Calu3 (cell line): ENCODE measurements at regions not wholly inside any gene's neighbourhood (a gene's known extent, or its start where the extent isn't known, plus 50 kb on each side); places are given as distances from the start of the nearest gene placed in this dataset.

Experiments used
- BruUV-seq: library from RNA; stranded (reverse); fragments of 400-500 nt; replicated peaks from 2 replicates; lab custom pipeline; 2021; lab: Mats Ljungman, UMichigan
- CTCF ChIA-PET: fragments of 300-600 bp; sonication (Branson Sonifier 250); formaldehyde crosslinking; loops from one replicate; lab custom pipeline; 2022; ENCODE audit warnings: antibody characterized with exemption; lab: Charles Lee
- DNase-seq: peaks from one replicate; pipeline ENCODE4 v3.0.0; 2022
- H3K27ac Mint-ChIP-seq: one replicate; pipeline ENCODE4 v1.8.0; 2022; ENCODE audit warnings: mixed read lengths; ENCODE audit not compliant: unreplicated experiment
- H3K27me3 Mint-ChIP-seq: one replicate; pipeline ENCODE4 v1.8.0; 2022; ENCODE audit warnings: mixed read lengths; ENCODE audit not compliant: unreplicated experiment
- H3K36me3 Mint-ChIP-seq: one replicate; pipeline ENCODE4 v1.8.0; 2022; ENCODE audit warnings: mild to moderate bottlenecking, moderate library complexity, mixed read lengths; ENCODE audit not compliant: insufficient read depth, unreplicated experiment
- H3K4me1 Mint-ChIP-seq: one replicate; pipeline ENCODE4 v1.8.0; 2022; ENCODE audit warnings: mild to moderate bottlenecking, low read depth, mixed read lengths; ENCODE audit not compliant: unreplicated experiment
- H3K4me3 Mint-ChIP-seq: one replicate; pipeline ENCODE4 v1.8.0; 2022; ENCODE audit warnings: mild to moderate bottlenecking, low read depth, moderate library complexity, mixed read lengths; ENCODE audit not compliant: unreplicated experiment
- H3K9me3 Mint-ChIP-seq: one replicate; pipeline ENCODE4 v1.8.0; 2022; ENCODE audit warnings: low read depth, mixed read lengths; ENCODE audit not compliant: unreplicated experiment
- intact Hi-C: fragments of 100-400 bp; cut with micrococcal nuclease; formaldehyde crosslinking; loops from one replicate; pipeline ENCODE4 v1.10.0; 2022; ENCODE audit not compliant: unreplicated experiment
- TF ChIP-seq, protein P1 (sequence below): fragments of 200-600 bp; IDR thresholded peaks from one replicate; pipeline ENCODE4 v1.8.0; 2022; ENCODE audit warnings: antibody characterized with exemption; ENCODE audit not compliant: unreplicated experiment

DNA sequence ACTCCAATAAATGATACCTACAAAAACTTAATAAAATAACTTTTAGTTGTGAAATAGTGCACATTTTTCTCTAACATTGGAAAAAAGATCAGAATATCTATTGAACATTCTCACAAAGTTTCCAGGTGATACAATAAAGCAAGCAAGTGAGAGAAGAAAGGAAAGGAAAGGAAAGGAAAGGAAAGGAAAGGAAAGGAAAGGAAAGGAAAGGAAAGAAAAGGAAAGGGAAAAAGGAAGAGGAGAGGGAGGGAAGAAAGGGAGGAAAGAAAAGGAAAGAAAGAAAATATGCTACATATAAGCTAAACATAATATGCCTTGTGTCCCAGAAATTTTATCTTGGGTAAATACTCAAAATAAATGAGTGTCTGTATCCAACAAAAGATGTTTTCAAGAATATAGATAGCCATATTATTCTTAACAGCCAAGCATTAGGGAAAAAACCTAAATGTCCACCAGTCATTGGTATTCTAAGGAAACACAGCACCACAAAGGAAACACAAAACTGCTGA, 510.2 kb upstream of the ZWINT start:
- TF ChIP-seq, protein P1, sequence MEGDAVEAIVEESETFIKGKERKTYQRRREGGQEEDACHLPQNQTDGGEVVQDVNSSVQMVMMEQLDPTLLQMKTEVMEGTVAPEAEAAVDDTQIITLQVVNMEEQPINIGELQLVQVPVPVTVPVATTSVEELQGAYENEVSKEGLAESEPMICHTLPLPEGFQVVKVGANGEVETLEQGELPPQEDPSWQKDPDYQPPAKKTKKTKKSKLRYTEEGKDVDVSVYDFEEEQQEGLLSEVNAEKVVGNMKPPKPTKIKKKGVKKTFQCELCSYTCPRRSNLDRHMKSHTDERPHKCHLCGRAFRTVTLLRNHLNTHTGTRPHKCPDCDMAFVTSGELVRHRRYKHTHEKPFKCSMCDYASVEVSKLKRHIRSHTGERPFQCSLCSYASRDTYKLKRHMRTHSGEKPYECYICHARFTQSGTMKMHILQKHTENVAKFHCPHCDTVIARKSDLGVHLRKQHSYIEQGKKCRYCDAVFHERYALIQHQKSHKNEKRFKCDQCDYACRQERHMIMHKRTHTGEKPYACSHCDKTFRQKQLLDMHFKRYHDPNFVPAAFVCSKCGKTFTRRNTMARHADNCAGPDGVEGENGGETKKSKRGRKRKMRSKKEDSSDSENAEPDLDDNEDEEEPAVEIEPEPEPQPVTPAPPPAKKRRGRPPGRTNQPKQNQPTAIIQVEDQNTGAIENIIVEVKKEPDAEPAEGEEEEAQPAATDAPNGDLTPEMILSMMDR = no peak
- intact Hi-C loops = no loop called here
- no peak for DNase-seq
- CTCF ChIA-PET = no interaction called here
- Mint-ChIP-seq H3K4me1 (no peaks in the 10 kb centered on the region), H3K27ac (no peak overlapping the region), H3K27me3 (no peaks in the 10 kb centered on the region), H3K4me3 (no peak overlapping the region), H3K36me3 (no peaks in the 10 kb centered on the region), H3K9me3 (peaks cover 12% of the 10 kb centered on the region)
- BruUV-seq = no TSS peak

DNA sequence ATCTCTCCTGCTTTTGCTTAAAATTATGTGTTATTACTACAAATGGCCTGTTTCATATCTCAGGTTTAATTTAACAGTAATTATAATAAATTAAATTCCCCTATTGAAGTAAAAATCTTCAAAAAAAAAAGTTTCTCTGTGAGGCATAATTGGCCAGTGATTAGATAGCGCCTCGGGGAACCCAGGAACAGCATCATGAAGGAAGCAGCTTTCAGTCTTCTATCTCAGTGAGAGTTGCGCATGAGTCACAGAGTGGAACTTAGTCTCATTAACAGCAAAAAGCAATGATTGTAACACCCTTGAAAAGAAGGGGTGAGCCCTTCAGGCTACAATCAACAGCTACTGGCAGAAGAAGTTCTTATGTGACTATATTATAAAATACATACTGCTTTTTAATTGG, 506.2 kb upstream of the ZWINT start:
- CTCF ChIA-PET = no interaction called here
- no peak overlapping the region for H3K27ac Mint-ChIP-seq
- no peak overlapping the region for H3K4me3 Mint-ChIP-seq
- TF ChIP-seq, protein P1 = no peak
- no peaks in the 10 kb centered on the region for H3K4me1 Mint-ChIP-seq
- intact Hi-C loops = no loop called here
- BruUV-seq = no TSS peak
- peaks cover 6% of the 10 kb centered on the region for H3K9me3 Mint-ChIP-seq
- no peaks in the 10 kb centered on the region for H3K36me3 Mint-ChIP-seq
- no peaks in the 10 kb centered on the region for H3K27me3 Mint-ChIP-seq
- no peak for DNase-seq

DNA sequence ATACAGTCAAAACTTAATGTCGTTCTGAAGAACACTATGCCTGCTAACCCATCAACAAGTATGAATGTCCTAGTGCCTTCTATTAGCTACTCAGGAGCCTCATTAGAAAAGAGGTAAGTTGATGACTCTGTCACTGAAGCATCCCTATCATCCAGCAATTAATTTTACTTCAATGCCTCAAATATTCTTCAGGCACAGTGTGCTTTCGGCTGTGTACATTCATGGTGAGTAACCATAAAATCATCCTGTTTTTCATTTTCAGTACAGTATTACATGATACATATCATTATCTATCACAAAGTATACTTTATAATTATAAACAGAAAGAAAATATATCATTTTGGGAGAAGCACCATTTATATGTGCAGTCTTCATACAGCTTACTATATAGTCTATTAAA, 495.5 kb upstream of the ZWINT start:
- no peaks in the 10 kb centered on the region for H3K36me3 Mint-ChIP-seq
- no peaks in the 10 kb centered on the region for H3K9me3 Mint-ChIP-seq
- no peak for DNase-seq
- BruUV-seq = no TSS peak
- CTCF ChIA-PET = interaction anchor here (0.6 kb wide), 1 partner anchor 11 kb away, joined by 3 read pairs; no protein-coding TSS in a partner anchor
- no peak overlapping the region for H3K4me3 Mint-ChIP-seq
- TF ChIP-seq, protein P1 = no peak
- intact Hi-C loops = no loop called here
- H3K4me1 Mint-ChIP-seq = peaks cover under 1% of the 10 kb centered on the region
- no peak overlapping the region for H3K27ac Mint-ChIP-seq
- no peaks in the 10 kb centered on the region for H3K27me3 Mint-ChIP-seq

DNA sequence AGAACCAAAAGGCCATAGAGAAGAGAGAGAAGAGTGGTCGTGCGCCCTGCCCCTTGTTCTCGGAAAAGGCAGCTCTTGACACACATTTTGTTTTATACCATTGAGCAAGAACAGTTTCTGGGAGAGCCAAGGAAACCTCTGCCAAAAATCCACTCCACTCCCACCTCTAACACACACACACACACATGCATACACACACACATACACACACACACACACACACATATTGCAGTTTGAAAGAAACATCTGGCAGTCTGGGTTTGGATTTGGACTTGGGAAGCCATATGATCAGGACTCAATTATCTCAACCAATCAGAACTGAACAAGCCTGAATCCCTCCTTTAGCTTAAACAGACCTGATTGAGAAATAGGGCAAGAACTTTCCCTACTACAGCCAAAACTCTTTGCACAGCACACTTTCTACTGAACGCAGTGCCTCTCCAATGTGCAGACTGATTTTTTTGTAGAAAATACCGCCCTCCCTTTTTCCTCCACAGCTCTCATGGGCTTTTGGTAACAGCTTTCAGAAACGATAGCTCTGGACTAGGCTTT, 484.0 kb upstream of the ZWINT start:
- no peak for DNase-seq
- CTCF ChIA-PET = interaction anchor here (0.6 to 0.7 kb wide), 3 partner anchors 12 to 341 kb away, joined by 3 to 5 read pairs (median 4); no protein-coding TSS in a partner anchor
- Mint-ChIP-seq H3K4me3 (no peak overlapping the region), H3K36me3 (no peaks in the 10 kb centered on the region), H3K27ac (no peak overlapping the region), H3K9me3 (no peaks in the 10 kb centered on the region), H3K27me3 (no peaks in the 10 kb centered on the region), H3K4me1 (no peaks in the 10 kb centered on the region)
- TF ChIP-seq, protein P1 = no peak
- BruUV-seq = no TSS peak
- intact Hi-C loops = no loop called here
